ENCODE measurements at regions not wholly inside any gene's neighbourhood (a gene's known extent, or its start where the extent isn't known, plus 50 kb on each side); places are given as distances from the start of the nearest gene placed in this dataset.

GRCh38 chr6:112822769-112823168 lies 475.6 kb downstream of the RFPL4B start:
- TF ChIP-seq CTCF (IDR thresholded peaks at IDR 0.05; ENCODE audit: extremely low read depth, insufficient read depth, missing control alignments) = no peak
- in situ Hi-C loops (cut with MboI; ENCODE audit: low pct_unique_long_range_greater_than_20kb, low sequenced_read_pairs, unreplicated experiment) = no loop called here

GRCh38 chr6:112827793-112828192 lies 480.7 kb downstream of the RFPL4B start:
- no peak for TF ChIP-seq CTCF (IDR thresholded peaks at IDR 0.05; ENCODE audit: extremely low read depth, insufficient read depth, missing control alignments)
- DNase-seq (ENCODE audit: low spot score) = no peak
- in situ Hi-C loops (cut with MboI; ENCODE audit: low pct_unique_long_range_greater_than_20kb, low sequenced_read_pairs, unreplicated experiment) = no loop called here

More at GRCh38 chr6:112822769-112823168, 475.6 kb downstream of the RFPL4B start:
- DNase-seq (ENCODE audit: low spot score) = no peak

- TF ChIP-seq CTCF (IDR thresholded peaks at IDR 0.05; ENCODE audit: extremely low read depth, insufficient read depth, missing control alignments) = no peak
- no peak for DNase-seq (ENCODE audit: low spot score)
- in situ Hi-C loops (cut with MboI; ENCODE audit: low pct_unique_long_range_greater_than_20kb, low sequenced_read_pairs, unreplicated experiment) = no loop called here
Measured at GRCh38 chr6:112831022-112831421, 483.9 kb downstream of the RFPL4B start.

GRCh38 chr6:112833581-112834131 lies 486.5 kb downstream of the RFPL4B start:
- DNase-seq (ENCODE audit: low spot score) = no peak
- in situ Hi-C loops (cut with MboI; ENCODE audit: low pct_unique_long_range_greater_than_20kb, low sequenced_read_pairs, unreplicated experiment) = no loop called here
- TF ChIP-seq CTCF (IDR thresholded peaks at IDR 0.05; ENCODE audit: extremely low read depth, insufficient read depth, missing control alignments) = no peak

- TF ChIP-seq CTCF (IDR thresholded peaks at IDR 0.05; ENCODE audit: extremely low read depth, insufficient read depth, missing control alignments) = no peak
- in situ Hi-C loops (cut with MboI; ENCODE audit: low pct_unique_long_range_greater_than_20kb, low sequenced_read_pairs, unreplicated experiment) = no loop called here
Measured at GRCh38 chr6:112835078-112835477, 487.9 kb downstream of the RFPL4B start.

GRCh38 chr6:112839525-112839961 lies 492.4 kb downstream of the RFPL4B start:
- in situ Hi-C loops (cut with MboI; ENCODE audit: low pct_unique_long_range_greater_than_20kb, low sequenced_read_pairs, unreplicated experiment) = no loop called here
- TF ChIP-seq CTCF (IDR thresholded peaks at IDR 0.05; ENCODE audit: extremely low read depth, insufficient read depth, missing control alignments) = no peak
- no peak for DNase-seq (ENCODE audit: low spot score)

More at GRCh38 chr6:112835078-112835477, 487.9 kb downstream of the RFPL4B start:
- no peak for DNase-seq (ENCODE audit: low spot score)
